GM23338 (cell line): ENCODE measurements at regions not wholly inside any gene's neighbourhood (a gene's known extent, or its start where the extent isn't known, plus 50 kb on each side); places are given as distances from the start of the nearest gene placed in this dataset.

Experiments used
- ATAC-seq: fragments of 200-7000 bp; cut with Tn5 transposase; 3 replicates; pipeline ENCODE4 v1.9.1; 2020
- DNase-seq: peaks from one replicate; pipeline ENCODE4 v3.0.0-alpha.2; 2015; ENCODE audit warnings: low spot score
- H2AFZ ChIP-seq: fragments of 200-600 bp; sonication (generic); 2 replicates; pipeline ENCODE4 v1.8.0; 2016; ENCODE audit warnings: antibody characterized with exemption, mild to moderate bottlenecking, moderate library complexity
- H3F3A ChIP-seq: fragments of 200-600 bp; sonication (generic); replicated peaks from 2 replicates; pipeline ENCODE4 v1.8.0; 2017; ENCODE audit warnings: antibody characterized with exemption, mixed run types, low read depth
- H3K27ac ChIP-seq: fragments of 200-600 bp; sonication (generic); 2 replicates; pipeline ENCODE4 v1.6.1; 2016; ENCODE audit warnings: low read depth
- H3K27me3 ChIP-seq: fragments of 200-600 bp; sonication (generic); 2 replicates; pipeline ENCODE4 v1.8.0; 2016; ENCODE audit warnings: mild to moderate bottlenecking, mixed run types, moderate library complexity; ENCODE audit not compliant: insufficient read depth
- H3K36me3 ChIP-seq: fragments of 200-600 bp; sonication (generic); 2 replicates; pipeline ENCODE4 v1.8.0; 2016; ENCODE audit warnings: mild to moderate bottlenecking; ENCODE audit not compliant: insufficient read depth
- H3K4me1 ChIP-seq: fragments of 200-600 bp; sonication (generic); 2 replicates; pipeline ENCODE4 v1.8.0; 2016; ENCODE audit warnings: mild to moderate bottlenecking, moderate library complexity; ENCODE audit not compliant: insufficient read depth
- H3K4me2 ChIP-seq: fragments of 200-600 bp; sonication (generic); 2 replicates; pipeline ENCODE4 v1.7.1; 2017; ENCODE audit warnings: mixed run types
- H3K4me3 ChIP-seq: fragments of 200-600 bp; sonication (generic); 2 replicates; pipeline ENCODE4 v1.6.1; 2016; ENCODE audit warnings: mixed run types
- H3K79me2 ChIP-seq: fragments of 200-600 bp; sonication (generic); replicated peaks from 2 replicates; pipeline ENCODE4 v1.8.0; 2017; ENCODE audit warnings: mild to moderate bottlenecking; ENCODE audit not compliant: insufficient read depth
- H3K9me2 ChIP-seq: fragments of 200-600 bp; sonication (generic); 2 replicates; pipeline ENCODE4 v1.8.0; 2017; ENCODE audit not compliant: insufficient read depth
- H4K20me1 ChIP-seq: fragments of 200-600 bp; sonication (generic); replicated peaks from 2 replicates; pipeline ENCODE4 v1.8.0; 2017; ENCODE audit warnings: mild to moderate bottlenecking; ENCODE audit not compliant: insufficient read depth
- H3K27ac Mint-ChIP-seq: 2 replicates; pipeline ENCODE4 v1.8.0; 2020; ENCODE audit warnings: inconsistent platforms, mild to moderate bottlenecking, moderate library complexity, mixed read lengths
- H3K27me3 Mint-ChIP-seq: 3 replicates; pipeline ENCODE4 v1.8.0; 2022; ENCODE audit warnings: low read depth, mild to moderate bottlenecking, moderate library complexity, mixed read lengths, inconsistent platforms; ENCODE audit not compliant: insufficient read depth, poor library complexity
- H3K36me3 Mint-ChIP-seq: 3 replicates; pipeline ENCODE4 v1.8.0; 2021; ENCODE audit warnings: low read depth, mild to moderate bottlenecking, inconsistent platforms, moderate library complexity, mixed read lengths
- H3K4me1 Mint-ChIP-seq: 3 replicates; pipeline ENCODE4 v1.8.0; 2020; ENCODE audit warnings: mild to moderate bottlenecking, inconsistent platforms, mixed read lengths
- H3K4me3 Mint-ChIP-seq: 3 replicates; pipeline ENCODE4 v1.8.0; 2021; ENCODE audit warnings: moderate library complexity, mild to moderate bottlenecking, inconsistent platforms, mixed read lengths
- H3K9me3 Mint-ChIP-seq: 3 replicates; pipeline ENCODE4 v1.8.0; 2020; ENCODE audit warnings: moderate library complexity, mild to moderate bottlenecking, inconsistent platforms, mixed read lengths
- CREB1 ChIP-seq: fragments of 250-450 bp; sonication (Bioruptor Pico); IDR thresholded peaks from 2 replicates; pipeline ENCODE4 v1.5.0; 2020; ENCODE audit warnings: low read depth, mild to moderate bottlenecking, moderate library complexity
- EZH2 ChIP-seq: fragments of 200-600 bp; sonication (generic); IDR thresholded peaks from one replicate; pipeline ENCODE4 v1.8.0; 2017; ENCODE audit warnings: antibody characterized with exemption, mild to moderate bottlenecking, low read depth; ENCODE audit not compliant: unreplicated experiment
- EZH2phosphoT487 ChIP-seq: fragments of 200-600 bp; sonication (generic); IDR thresholded peaks from one replicate; pipeline ENCODE4 v1.8.1; 2018; ENCODE audit warnings: antibody characterized with exemption; ENCODE audit not compliant: unreplicated experiment
- STAT1 ChIP-seq: IDR thresholded peaks from one replicate; pipeline ENCODE4 v1.6.1; 2016; ENCODE audit warnings: antibody characterized with exemption; ENCODE audit not compliant: unreplicated experiment
- ZNF114 ChIP-seq: fragments of 250-450 bp; sonication (Bioruptor Pico); IDR thresholded peaks from 2 replicates; pipeline ENCODE4 v1.5.0; 2020; ENCODE audit warnings: mild to moderate bottlenecking, moderate library complexity
- ZNF331 ChIP-seq: fragments of 250-450 bp; sonication (Bioruptor Pico); IDR thresholded peaks from 2 replicates; pipeline ENCODE4 v1.5.0; 2020; ENCODE audit warnings: low read depth, mild to moderate bottlenecking, moderate library complexity
- TF ChIP-seq, protein P1 (sequence below): fragments of 250-450 bp; sonication (Bioruptor Pico); IDR thresholded peaks from 2 replicates; pipeline ENCODE4 v1.5.0; 2020; ENCODE audit warnings: mild to moderate bottlenecking, moderate library complexity
- TF ChIP-seq, protein P2 (sequence below): IDR thresholded peaks from one replicate; pipeline ENCODE4 v1.6.1; 2018; ENCODE audit warnings: antibody characterized with exemption; ENCODE audit not compliant: unreplicated experiment
- TF ChIP-seq, protein P3 (sequence below), 2 experiments: fragments of 200-600 bp in 1 of 2; sonication (generic) in 1 of 2; conservative IDR thresholded peaks; 2 replicates each; pipeline versions ENCODE4 v1.5.1 to v1.6.1; 2016 to 2017; ENCODE audit warnings: antibody characterized with exemption in 2 of 2, low read depth in 2 of 2, mild to moderate bottlenecking in 2 of 2, moderate library complexity in 1 of 2

DNA sequence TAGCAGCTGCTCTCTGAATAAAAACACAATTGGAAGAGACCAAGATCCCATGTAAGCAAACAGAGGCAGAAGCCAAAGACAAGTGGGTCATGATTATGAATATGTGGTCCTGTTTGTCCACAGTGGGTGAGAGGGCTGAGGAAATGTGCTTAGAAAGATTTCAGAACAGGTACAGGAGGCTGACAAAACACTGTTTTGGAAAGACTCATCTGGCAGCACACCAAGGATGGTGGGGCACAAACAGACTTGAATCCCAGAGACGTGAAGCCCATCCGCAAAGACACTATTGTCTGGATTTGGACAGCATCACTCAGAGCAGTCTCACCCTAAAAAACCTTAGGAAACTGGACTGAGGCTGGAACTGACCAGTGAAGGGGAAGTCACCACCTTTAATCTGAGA lies 85.0 kb downstream of the ADRB2 start (continued):
- TF ChIP-seq, protein P1, sequence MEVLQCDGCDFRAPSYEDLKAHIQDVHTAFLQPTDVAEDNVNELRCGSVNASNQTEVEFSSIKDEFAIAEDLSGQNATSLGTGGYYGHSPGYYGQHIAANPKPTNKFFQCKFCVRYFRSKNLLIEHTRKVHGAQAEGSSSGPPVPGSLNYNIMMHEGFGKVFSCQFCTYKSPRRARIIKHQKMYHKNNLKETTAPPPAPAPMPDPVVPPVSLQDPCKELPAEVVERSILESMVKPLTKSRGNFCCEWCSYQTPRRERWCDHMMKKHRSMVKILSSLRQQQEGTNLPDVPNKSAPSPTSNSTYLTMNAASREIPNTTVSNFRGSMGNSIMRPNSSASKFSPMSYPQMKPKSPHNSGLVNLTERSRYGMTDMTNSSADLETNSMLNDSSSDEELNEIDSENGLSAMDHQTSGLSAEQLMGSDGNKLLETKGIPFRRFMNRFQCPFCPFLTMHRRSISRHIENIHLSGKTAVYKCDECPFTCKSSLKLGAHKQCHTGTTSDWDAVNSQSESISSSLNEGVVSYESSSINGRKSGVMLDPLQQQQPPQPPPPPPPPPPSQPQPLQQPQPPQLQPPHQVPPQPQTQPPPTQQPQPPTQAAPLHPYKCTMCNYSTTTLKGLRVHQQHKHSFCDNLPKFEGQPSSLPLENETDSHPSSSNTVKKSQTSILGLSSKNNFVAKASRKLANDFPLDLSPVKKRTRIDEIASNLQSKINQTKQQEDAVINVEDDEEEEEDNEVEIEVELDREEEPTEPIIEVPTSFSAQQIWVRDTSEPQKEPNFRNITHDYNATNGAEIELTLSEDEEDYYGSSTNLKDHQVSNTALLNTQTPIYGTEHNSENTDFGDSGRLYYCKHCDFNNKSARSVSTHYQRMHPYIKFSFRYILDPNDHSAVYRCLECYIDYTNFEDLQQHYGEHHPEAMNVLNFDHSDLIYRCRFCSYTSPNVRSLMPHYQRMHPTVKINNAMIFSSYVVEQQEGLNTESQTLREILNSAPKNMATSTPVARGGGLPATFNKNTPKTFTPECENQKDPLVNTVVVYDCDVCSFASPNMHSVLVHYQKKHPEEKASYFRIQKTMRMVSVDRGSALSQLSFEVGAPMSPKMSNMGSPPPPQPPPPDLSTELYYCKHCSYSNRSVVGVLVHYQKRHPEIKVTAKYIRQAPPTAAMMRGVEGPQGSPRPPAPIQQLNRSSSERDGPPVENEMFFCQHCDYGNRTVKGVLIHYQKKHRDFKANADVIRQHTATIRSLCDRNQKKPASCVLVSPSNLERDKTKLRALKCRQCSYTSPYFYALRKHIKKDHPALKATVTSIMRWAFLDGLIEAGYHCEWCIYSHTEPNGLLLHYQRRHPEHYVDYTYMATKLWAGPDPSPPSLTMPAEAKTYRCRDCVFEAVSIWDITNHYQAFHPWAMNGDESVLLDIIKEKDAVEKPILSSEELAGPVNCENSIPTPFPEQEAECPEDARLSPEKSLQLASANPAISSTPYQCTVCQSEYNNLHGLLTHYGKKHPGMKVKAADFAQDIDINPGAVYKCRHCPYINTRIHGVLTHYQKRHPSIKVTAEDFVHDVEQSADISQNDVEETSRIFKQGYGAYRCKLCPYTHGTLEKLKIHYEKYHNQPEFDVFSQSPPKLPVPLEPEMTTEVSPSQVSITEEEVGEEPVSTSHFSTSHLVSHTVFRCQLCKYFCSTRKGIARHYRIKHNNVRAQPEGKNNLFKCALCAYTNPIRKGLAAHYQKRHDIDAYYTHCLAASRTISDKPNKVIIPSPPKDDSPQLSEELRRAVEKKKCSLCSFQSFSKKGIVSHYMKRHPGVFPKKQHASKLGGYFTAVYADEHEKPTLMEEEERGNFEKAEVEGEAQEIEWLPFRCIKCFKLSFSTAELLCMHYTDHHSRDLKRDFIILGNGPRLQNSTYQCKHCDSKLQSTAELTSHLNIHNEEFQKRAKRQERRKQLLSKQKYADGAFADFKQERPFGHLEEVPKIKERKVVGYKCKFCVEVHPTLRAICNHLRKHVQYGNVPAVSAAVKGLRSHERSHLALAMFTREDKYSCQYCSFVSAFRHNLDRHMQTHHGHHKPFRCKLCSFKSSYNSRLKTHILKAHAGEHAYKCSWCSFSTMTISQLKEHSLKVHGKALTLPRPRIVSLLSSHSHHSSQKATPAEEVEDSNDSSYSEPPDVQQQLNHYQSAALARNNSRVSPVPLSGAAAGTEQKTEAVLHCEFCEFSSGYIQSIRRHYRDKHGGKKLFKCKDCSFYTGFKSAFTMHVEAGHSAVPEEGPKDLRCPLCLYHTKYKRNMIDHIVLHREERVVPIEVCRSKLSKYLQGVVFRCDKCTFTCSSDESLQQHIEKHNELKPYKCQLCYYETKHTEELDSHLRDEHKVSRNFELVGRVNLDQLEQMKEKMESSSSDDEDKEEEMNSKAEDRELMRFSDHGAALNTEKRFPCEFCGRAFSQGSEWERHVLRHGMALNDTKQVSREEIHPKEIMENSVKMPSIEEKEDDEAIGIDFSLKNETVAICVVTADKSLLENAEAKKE (CRISPR knock-in tag): no peak

DNA sequence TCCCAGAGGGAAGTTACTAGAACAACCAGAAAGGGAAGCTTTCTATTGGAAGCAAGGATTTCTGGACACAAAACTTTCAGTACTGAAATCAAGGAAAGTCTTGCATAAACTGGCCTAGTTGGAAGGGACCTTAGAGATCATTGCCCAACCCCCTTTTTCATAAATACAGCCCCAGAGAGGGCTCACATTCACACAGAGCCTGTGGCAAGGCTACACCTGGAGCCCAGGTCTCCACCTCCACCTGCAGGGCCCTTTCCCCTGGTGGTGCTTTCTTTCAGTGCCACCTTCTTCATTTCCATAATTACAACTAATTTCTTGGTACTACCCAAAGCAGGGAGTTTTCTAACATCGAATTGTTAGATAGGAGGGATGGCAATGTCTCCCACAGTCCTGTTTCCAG lies 85.7 kb downstream of the ADRB2 start:
- Histone ChIP-seq H3K79me2 (no peaks in the 10 kb centered on the region), H2AFZ (peak overlapping the region; percentile 15; the same call in 1 of the 2 replicates), H3F3A (no peaks in the 10 kb centered on the region), H4K20me1 (no peaks in the 10 kb centered on the region), H3K4me3 (no peak overlapping the region), H3K4me2 (no peak overlapping the region), H3K27me3 (no peaks in the 10 kb centered on the region), H3K27ac (no peak overlapping the region), H3K9me2 (no peaks in the 10 kb centered on the region), H3K36me3 (no peaks in the 10 kb centered on the region), H3K4me1 (peaks cover 12% of the 10 kb centered on the region)
- Mint-ChIP-seq H3K36me3 (no peaks in the 10 kb centered on the region), H3K4me3 (no peak overlapping the region), H3K27me3 (peaks cover 9% of the 10 kb centered on the region), H3K27ac (no peak overlapping the region), H3K4me1 (peaks cover 33% of the 10 kb centered on the region), H3K9me3 (no peaks in the 10 kb centered on the region)
- peak; percentile 9; the same call in 1 of the 3 replicates for ATAC-seq
- DNase-seq: no peak
- TF ChIP-seq ZNF331 (no peak), ZNF114 (CRISPR knock-in tag) (no peak), STAT1 (no peak), CREB1 (no peak), EZH2phosphoT487 (no peak), EZH2 (no peak)
- TF ChIP-seq, protein P2, sequence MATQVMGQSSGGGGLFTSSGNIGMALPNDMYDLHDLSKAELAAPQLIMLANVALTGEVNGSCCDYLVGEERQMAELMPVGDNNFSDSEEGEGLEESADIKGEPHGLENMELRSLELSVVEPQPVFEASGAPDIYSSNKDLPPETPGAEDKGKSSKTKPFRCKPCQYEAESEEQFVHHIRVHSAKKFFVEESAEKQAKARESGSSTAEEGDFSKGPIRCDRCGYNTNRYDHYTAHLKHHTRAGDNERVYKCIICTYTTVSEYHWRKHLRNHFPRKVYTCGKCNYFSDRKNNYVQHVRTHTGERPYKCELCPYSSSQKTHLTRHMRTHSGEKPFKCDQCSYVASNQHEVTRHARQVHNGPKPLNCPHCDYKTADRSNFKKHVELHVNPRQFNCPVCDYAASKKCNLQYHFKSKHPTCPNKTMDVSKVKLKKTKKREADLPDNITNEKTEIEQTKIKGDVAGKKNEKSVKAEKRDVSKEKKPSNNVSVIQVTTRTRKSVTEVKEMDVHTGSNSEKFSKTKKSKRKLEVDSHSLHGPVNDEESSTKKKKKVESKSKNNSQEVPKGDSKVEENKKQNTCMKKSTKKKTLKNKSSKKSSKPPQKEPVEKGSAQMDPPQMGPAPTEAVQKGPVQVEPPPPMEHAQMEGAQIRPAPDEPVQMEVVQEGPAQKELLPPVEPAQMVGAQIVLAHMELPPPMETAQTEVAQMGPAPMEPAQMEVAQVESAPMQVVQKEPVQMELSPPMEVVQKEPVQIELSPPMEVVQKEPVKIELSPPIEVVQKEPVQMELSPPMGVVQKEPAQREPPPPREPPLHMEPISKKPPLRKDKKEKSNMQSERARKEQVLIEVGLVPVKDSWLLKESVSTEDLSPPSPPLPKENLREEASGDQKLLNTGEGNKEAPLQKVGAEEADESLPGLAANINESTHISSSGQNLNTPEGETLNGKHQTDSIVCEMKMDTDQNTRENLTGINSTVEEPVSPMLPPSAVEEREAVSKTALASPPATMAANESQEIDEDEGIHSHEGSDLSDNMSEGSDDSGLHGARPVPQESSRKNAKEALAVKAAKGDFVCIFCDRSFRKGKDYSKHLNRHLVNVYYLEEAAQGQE: no peak
- TF ChIP-seq, protein P3, sequence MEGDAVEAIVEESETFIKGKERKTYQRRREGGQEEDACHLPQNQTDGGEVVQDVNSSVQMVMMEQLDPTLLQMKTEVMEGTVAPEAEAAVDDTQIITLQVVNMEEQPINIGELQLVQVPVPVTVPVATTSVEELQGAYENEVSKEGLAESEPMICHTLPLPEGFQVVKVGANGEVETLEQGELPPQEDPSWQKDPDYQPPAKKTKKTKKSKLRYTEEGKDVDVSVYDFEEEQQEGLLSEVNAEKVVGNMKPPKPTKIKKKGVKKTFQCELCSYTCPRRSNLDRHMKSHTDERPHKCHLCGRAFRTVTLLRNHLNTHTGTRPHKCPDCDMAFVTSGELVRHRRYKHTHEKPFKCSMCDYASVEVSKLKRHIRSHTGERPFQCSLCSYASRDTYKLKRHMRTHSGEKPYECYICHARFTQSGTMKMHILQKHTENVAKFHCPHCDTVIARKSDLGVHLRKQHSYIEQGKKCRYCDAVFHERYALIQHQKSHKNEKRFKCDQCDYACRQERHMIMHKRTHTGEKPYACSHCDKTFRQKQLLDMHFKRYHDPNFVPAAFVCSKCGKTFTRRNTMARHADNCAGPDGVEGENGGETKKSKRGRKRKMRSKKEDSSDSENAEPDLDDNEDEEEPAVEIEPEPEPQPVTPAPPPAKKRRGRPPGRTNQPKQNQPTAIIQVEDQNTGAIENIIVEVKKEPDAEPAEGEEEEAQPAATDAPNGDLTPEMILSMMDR (conservative IDR thresholded peaks at IDR 0.05; ENCODE audit: low read depth in 2 of 2): no peak
